ENCODE measurements at regions not wholly inside any gene's neighbourhood (a gene's known extent, or its start where the extent isn't known, plus 50 kb on each side); places are given as distances from the start of the nearest gene placed in this dataset.

GRCh38 chr10:33114451-33114952, 156.5 kb upstream of the ITGB1 start:
- Histone ChIP-seq H2BK20ac (ENCODE audit: low read depth, low read length, poor library complexity, severe bottlenecking) (no peak overlapping the region), H3K4me1 (ENCODE audit: insufficient read depth, low read length) (no peaks in the 10 kb centered on the region), H2BK12ac (ENCODE audit: insufficient read length, low read depth, low read length) (no peak overlapping the region), H3K9me3 (ENCODE audit: control insufficient read depth, low read depth, low read length) (no peaks in the 10 kb centered on the region), H3K9ac (ENCODE audit: extremely low read depth, insufficient read length, low read length) (no peak overlapping the region), H3K79me2 (ENCODE audit: insufficient read depth, low read length) (no peaks in the 10 kb centered on the region), H4K91ac (ENCODE audit: insufficient read length, low read depth, low read length) (no peak overlapping the region), H2BK5ac (ENCODE audit: insufficient read length, low read length) (no peak overlapping the region), H4K8ac (replicated peaks; ENCODE audit: insufficient read length, low read depth, low read length) (no peak overlapping the region), H2BK15ac (ENCODE audit: low read depth, low read length) (no peak overlapping the region), H3K4me2 (ENCODE audit: insufficient read depth, insufficient read length, low read length) (no peak overlapping the region), H3K18ac (ENCODE audit: insufficient read length, low read depth, low read length) (no peak overlapping the region), H3K79me1 (ENCODE audit: insufficient read depth, low read depth, low read length, poor library complexity, severe bottlenecking) (no peaks in the 10 kb centered on the region), H3K27me3 (ENCODE audit: insufficient read depth, low read length) (no peaks in the 10 kb centered on the region), H3K27ac (ENCODE audit: insufficient read length, low read depth, low read length) (no peak overlapping the region), H3K56ac (ENCODE audit: insufficient read length, low read depth, low read length) (no peak overlapping the region), H2AFZ (ENCODE audit: low read length) (no peak overlapping the region), H4K5ac (ENCODE audit: insufficient read length, low read depth, low read length) (no peak overlapping the region), H2BK120ac (ENCODE audit: low read depth, low read length, poor library complexity, severe bottlenecking) (no peak overlapping the region), H3K23ac (ENCODE audit: insufficient read length, low read depth, low read length) (no peak overlapping the region), H2AK5ac (ENCODE audit: insufficient read length, low read length) (no peak overlapping the region), H3K23me2 (ENCODE audit: insufficient read length, low read depth, low read length, poor library complexity, severe bottlenecking) (no peaks in the 10 kb centered on the region), H3K4ac (ENCODE audit: low read depth, low read length) (no peak overlapping the region), H3T11ph (ENCODE audit: low read length) (no peak overlapping the region), H4K20me1 (ENCODE audit: control insufficient read depth, insufficient read depth, insufficient read length) (no peaks in the 10 kb centered on the region), H3K14ac (ENCODE audit: insufficient read depth, low read length) (no peak overlapping the region)
- Mint-ChIP-seq H3K4me3 (no peak overlapping the region), H3K9me3 (no peaks in the 10 kb centered on the region), H3K27me3 (ENCODE audit: low read depth) (no peaks in the 10 kb centered on the region), H3K36me3 (ENCODE audit: insufficient read depth in 1 of 3, low read depth in 3 of 3) (no peaks in the 10 kb centered on the region), H3K4me1 (peaks cover 12 to 17% of the 10 kb centered on the region in 2 experiments), H3K27ac (no peak overlapping the region)
- DNase-seq = no peak
- TF ChIP-seq CTCF (conservative IDR thresholded peaks at IDR 0.05) = no peak
- no CpG with 5 or more reads among the region's 5 CpGs for WGBS (ENCODE audit: extremely low coverage, insufficient read length, low lambda C conversion rate)

All from H9 (cell line).